ENCODE measurements at regions not wholly inside any gene's neighbourhood (a gene's known extent, or its start where the extent isn't known, plus 50 kb on each side); places are given as distances from the start of the nearest gene placed in this dataset.

- TF ChIP-seq, protein P1, sequence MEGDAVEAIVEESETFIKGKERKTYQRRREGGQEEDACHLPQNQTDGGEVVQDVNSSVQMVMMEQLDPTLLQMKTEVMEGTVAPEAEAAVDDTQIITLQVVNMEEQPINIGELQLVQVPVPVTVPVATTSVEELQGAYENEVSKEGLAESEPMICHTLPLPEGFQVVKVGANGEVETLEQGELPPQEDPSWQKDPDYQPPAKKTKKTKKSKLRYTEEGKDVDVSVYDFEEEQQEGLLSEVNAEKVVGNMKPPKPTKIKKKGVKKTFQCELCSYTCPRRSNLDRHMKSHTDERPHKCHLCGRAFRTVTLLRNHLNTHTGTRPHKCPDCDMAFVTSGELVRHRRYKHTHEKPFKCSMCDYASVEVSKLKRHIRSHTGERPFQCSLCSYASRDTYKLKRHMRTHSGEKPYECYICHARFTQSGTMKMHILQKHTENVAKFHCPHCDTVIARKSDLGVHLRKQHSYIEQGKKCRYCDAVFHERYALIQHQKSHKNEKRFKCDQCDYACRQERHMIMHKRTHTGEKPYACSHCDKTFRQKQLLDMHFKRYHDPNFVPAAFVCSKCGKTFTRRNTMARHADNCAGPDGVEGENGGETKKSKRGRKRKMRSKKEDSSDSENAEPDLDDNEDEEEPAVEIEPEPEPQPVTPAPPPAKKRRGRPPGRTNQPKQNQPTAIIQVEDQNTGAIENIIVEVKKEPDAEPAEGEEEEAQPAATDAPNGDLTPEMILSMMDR (conservative IDR thresholded peaks at IDR 0.05; ENCODE audit: low read length), result no peak
- TF ChIP-seq EZH2phosphoT487 (IDR thresholded peaks at IDR 0.05; ENCODE audit: borderline replicate concordance), result no peak
Observed at GRCh38 chr3:197368821-197369220, 70.4 kb upstream of the DLG1 start.

All from Loucy (cell line).